ENCODE measurements at regions not wholly inside any gene's neighbourhood (a gene's known extent, or its start where the extent isn't known, plus 50 kb on each side); places are given as distances from the start of the nearest gene placed in this dataset.

GRCh38 chr13:70385852-70386251 lies 277.6 kb upstream of the KLHL1 start:
- no peak for TF ChIP-seq CTCF (IDR thresholded peaks at IDR 0.05; ENCODE audit: insufficient read depth, low read length, poor library complexity, severe bottlenecking)
- TF ChIP-seq EZH2phosphoT487 (conservative IDR thresholded peaks at IDR 0.05; ENCODE audit: low read length): no peak
